ACHN (cell line): ENCODE measurements at regions not wholly inside any gene's neighbourhood (a gene's known extent, or its start where the extent isn't known, plus 50 kb on each side); places are given as distances from the start of the nearest gene placed in this dataset.
A peak's percentile ranks its signal among the peaks of the same experiment; 100 is the strongest.

Experiments used
- DNase-seq: peaks from one replicate; pipeline ENCODE4 v3.0.0-alpha.2; 2015
- in situ Hi-C: cut with HindIII; loops from 2 replicates; pipeline ENCODE4 v1.10.0; 2017; ENCODE audit warnings: low sequenced_read_pairs, low pct_ligation_motif_present, low pct_unique_long_range_greater_than_20kb

DNA sequence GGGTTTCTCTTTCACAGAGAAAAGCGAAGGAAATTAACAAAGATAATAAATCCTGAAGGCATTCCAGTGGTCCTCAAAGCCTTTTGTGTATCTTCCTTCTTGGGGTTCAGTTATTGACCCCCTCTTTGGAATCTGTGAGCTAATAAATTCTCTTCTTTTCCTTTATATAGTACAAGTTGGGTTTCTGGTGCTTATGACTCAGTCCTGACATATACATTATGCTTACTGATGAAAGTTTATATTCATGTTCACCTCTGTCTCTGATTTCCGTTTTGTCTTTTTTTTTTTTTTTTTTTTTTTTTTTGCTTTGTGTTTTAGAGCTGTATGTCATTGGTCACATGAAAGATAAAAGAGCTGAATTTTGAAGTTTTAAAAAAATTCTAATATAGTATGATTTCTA, 230.7 kb upstream of the RBMS3 start:
- no peak for DNase-seq
- in situ Hi-C loops: no loop called here

DNA sequence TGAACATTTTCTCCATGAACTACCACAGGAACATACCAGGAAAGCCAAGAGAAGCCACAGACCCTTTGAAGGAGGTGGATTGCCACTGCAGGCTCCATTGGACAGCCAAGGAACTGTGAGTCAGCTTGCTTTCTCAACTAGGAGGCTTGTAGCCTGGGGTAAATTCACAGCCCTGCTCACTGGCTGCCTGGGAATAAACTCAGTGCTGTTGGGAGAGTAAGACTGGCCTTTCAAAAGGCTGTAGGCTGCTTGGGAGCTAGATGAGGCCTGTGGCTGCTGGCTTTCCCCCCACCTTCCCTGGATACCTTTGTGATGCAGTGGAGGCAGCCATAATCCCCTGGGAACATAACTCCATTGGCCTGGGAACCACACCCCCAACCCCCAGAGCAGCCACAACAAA, 223.5 kb upstream of the RBMS3 start:
- in situ Hi-C loops: no loop called here
- no peak for DNase-seq

DNA sequence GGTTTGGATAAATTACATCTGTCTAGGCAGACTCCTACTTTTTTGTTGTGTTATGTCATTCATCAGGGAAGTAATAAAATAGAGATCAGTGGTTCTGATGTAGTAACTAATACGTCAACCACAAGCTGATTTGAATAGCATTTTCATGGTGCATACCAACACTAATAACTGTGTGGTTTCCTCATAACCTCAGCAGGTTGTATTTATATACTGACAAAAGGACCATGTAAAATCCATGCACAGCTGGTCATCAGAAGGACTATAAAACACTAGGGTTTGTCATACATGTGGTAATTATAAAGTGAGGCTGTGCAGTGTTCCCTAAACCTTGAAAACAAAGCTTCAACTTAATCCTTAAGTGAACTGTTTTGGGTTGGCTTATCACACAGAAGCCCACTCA, 216.8 kb upstream of the RBMS3 start:
- no peak for DNase-seq
- in situ Hi-C loops: no loop called here

DNA sequence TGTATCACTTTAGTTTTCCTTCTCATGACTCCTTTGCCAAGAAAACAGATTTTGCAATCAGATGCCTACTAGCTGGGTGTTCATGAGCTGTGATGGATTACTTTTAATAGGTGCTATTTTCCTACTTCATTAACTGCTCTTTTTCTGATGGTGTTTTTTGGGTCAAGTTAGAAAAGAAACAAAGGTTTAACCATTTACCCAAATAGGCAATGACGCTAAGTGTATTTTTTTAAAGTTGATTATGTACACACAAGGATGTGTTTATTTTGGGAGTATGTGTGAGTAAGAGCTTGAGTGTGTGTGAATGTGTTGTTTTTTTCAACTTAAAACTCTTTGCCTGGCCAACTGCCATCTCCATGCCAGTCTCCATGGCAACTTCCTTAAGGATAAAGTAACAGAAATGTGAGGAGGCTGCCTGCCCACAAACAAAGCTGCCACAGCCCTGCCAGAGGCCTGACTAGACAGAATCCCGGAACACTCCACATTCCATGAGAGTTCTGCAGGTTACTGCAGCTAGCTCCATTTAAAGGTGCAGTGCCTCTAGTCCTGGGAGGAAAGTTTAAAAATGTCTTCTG, 215.6 kb upstream of the RBMS3 start:
- peak; percentile 92 for DNase-seq
- in situ Hi-C loops: no loop called here

DNA sequence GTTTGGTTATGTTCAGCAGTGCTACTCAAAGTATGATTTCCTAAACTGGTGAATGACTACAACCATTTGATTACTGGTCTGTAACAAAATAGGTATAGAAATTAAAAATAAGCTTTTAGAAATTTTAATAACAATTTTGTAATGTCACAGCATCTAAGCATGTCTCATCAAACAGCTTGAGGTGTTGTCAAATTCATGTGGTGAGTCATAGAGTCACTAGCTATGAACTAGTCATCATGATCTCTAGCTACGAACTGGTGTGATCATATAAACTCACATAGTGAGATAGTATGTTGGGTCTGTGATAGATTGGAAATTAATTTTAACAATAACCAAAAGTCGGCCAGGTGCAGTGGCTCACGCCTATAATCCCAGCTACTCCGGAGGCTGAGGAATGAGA, 213.9 kb upstream of the RBMS3 start:
- in situ Hi-C loops: no loop called here

DNA sequence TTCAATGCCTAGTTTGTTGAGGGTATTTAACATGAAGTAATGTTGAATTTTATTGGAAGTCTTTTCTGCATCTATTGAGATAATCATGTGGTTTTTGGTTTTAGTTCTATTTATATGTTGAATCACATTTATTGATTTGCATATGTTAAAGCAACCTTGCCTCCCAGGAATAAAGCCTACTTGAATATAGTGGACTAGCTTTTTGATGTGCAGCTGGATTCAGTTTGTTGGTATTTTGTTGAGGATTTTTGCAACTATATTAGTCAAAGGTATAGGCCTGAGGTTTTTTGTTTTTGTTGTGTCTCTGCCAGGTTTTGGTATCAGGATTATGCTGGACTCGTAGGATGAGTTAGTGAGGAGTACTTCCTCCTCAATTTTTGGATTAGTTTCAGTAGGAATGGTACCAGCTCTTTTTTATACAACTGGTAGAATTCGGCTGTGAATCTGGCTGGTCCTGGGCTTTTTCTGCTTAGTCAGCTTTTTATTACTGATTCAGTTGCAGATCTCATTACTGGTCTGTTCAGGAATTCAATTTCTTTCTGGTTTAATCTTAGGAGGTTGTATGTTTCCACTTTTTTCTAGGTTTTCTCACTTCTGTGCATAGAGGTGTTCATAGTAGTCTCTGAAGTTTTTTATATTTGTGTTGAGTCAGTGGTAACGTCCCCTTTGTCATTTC, 209.8 kb upstream of the RBMS3 start:
- in situ Hi-C loops: no loop called here
- no peak for DNase-seq

More for the DNA sequence above, 213.9 kb upstream of the RBMS3 start:
- DNase-seq: peak; percentile 37

DNA sequence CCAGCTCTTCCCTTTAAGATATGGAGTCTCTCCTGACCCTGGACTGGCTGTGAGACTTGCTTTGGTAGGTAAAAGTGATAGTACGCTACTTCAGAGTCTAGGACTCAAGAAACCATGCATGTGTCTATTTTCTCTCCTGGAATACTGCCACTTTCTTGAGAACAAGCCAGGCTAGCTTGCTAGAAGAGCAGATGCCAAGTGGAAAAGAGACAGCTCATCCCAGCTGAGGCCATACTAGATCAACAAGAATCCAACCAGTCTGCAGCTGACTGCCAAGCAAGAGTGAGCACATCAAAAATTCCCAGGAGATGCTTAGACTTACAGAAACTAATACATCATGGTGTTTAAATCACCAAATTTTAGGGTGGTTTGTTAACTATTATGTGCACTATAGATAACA, 208.3 kb upstream of the RBMS3 start:
- in situ Hi-C loops: no loop called here
- no peak for DNase-seq

DNA sequence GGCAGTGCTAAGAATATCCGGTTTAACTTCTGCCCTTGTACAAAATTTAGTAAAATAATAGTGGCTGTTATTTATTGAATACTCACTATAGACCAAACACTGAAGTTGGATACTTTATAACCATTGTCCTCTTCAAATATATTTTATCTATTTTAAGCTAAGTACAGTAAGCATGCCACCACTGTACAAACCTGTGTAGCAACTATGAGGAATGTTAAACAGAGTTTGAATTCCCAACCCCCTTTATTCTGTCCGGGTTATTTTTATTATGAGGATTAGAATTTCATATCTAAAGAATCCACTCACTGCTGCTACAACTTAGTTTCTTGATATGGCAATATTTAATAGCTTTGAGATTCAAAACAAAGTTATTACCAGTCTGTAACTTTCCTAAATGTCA, 203.5 kb upstream of the RBMS3 start:
- in situ Hi-C loops: no loop called here
- no peak for DNase-seq

DNA sequence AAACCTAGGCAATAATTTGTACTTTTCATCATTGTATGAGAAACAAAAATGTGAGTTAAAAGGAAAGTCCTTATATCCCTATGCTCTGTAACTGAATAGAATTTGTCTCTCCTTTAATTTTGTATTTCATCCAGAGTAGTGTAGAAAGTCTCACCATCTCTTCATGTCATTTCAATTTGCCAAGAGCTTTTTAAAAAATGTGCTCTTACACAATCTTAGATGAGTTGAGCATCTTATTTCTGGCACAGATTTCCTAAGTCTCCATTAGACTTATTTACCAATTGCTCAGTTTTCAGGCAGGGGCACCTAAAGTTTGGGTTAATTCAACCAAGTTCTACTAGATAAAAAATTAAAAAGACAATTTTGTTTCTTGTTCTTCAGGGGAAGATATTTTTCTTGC, 201.5 kb upstream of the RBMS3 start:
- DNase-seq: no peak
- in situ Hi-C loops: no loop called here

DNA sequence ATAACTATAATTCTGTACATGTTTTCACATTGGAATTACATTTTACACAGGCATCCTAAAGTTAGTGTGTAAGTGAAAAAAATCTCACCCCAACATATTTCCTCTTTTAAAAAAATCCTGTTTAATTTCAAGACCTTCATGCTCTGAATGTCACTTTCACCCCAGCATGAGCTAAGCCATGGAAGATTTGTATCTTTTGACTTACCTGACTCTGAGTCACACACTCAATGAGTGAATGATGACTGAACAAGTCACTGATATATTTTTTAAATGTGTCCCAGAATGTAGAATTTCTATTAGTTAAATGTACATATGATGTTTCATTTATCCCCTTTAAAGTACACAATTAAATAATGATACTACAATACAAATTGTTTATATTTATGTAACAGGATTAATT, 199.9 kb upstream of the RBMS3 start:
- in situ Hi-C loops: no loop called here
- no peak for DNase-seq

DNA sequence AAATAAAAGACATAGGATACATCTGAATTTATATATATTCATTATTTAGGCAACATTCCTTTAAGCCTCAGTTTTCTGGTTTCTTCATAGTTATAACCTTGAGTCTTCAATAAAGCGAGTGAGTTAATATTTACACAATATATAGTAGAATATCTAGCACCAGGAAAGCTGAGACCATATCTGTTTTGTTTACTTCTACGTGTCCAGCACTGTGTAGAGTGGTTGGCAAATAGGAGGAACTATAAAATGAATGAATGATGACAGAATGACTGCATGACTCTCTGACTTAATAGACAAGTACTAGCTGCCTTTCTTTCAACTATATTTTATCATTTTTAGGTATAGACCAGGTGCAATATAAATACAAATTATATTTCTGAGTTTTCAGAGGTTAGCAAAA, 197.8 kb upstream of the RBMS3 start:
- in situ Hi-C loops: no loop called here

DNA sequence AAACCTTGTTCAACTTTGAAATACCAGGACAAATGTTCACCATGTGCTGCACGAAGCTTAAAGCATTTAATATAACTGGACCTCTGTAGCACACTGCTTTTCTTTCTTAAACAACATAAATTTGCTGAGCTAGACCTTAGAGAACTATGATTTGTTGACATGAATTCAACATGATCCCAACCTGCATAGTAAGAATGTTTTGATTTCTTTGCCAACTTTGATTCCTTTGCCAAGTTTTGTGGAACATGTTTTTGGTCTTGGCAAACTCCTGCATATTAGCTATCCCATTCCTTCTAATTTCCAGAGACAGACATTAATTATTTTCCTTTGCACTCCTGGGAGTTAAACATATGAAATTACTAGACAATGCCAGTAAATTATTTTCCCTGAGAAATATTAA, 197.2 kb upstream of the RBMS3 start:
- no peak for DNase-seq
- in situ Hi-C loops: no loop called here

More for the DNA sequence above, 197.8 kb upstream of the RBMS3 start:
- no peak for DNase-seq

DNA sequence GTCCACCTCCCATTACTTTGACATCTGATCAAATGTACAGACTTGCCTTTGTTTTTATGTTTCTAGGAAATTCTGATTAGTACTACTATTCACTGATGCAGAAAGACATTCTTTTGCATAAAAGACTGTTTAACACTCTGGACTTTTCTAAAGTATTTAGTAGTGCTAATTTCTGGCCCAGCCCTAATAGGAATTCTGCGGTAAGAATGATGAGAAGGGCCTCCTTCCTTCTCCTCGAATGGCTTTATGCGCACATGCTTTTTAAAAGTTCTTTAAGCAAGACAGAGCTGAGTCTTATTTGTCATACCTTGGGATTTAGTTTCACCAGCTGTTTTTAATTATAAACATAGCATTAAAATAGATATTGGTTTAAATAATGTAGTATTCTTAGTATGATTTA, 192.3 kb upstream of the RBMS3 start:
- in situ Hi-C loops: no loop called here
- DNase-seq: no peak

DNA sequence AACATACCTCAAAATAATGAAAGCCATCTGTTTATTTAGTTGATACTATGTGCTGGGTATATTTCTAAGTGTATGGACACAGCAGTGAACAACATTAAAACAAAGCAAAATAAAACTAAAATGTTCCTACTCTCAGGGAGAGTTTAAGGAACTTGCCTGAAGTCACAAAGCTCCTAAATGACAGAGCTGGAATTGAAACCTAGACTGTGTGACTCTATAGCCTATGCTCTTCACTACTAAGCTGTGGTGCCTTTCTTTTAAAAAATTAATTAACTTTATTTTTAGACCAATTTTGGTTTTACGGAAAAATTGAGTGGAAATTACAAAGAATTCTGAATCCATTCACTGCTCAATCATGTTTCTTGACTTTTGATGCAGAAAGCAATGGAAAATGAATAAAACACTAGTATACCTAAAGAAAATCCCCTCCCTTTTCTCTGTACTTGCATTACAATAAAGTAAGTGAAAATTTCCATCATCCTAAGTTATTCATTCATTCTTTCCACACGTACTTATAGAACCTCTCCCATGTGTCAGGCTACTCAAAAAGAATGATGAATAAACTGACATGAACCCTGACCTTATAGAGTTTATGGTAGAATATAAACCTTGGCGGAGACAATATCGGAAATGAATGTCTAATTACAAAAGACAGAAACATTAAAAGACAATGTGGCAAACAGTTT, 189.8 kb upstream of the RBMS3 start:
- in situ Hi-C loops: no loop called here
- no peak for DNase-seq

DNA sequence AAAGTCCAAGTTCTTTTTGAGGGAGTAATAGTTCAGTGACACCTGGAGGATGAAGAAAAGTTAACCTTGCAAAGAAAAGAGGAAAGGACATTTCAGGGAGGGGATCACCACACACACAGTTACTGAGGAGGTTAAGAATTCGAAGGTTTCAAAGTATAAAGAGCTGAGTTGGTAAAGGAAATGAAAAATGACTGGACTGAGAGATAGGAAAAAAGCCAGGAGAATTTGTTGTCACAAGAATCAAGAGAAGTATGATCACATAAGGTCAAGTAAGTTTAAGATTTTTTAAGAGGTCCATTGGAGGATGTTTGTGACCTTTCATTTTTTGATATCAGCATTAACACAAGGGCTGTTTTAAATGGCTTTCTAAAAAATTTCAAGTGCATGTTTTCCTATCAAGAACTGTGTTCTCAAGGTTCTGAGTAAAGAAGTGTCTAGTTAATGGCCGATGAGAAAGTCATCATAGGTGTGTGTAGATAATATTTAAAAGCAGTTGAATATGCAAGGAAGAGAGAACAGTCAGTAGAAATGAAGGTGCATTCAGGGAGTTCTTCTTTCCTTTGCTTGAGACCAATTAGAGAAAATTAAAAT, 189.2 kb upstream of the RBMS3 start:
- DNase-seq: no peak
- in situ Hi-C loops: no loop called here

DNA sequence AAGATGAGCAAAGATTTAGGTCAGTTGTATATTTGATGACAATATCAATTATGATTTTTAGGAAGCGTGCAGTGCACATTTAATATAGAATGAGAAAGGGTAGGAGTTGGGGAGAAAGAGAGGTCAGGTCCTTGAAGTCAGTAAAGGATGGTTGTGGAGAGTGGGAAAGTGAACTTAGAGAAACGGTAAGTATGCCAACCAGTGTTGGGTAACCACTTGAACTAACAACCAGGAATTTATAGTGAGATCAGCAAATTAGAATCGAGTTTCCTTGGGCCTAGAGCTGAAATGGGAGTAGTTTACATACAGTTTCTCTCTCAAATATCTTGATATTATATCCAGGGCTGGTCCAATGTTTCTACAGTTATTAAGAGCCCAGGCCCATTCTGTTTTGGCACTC, 188.5 kb upstream of the RBMS3 start:
- DNase-seq: no peak
- in situ Hi-C loops: no loop called here

DNA sequence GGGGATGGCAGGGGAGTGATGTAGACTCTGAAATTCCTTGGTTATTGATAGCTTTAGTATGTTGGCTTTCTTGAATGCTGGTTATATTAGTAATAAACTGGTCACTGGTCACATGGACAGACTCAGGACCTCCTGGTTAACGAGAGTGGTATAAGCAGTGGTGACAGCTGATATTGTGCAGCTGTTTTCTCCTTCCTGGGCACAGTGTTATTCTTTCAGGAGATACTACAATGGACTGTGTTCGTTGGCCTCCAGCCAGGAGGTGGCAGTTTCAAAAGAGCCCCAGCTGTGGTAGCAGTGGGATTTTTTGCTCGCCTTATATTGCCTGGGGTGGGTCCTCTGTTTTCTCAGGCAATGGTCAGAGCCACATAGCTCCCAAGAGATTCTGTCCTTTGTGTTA, 181.6 kb upstream of the RBMS3 start:
- DNase-seq: no peak
- in situ Hi-C loops: no loop called here

DNA sequence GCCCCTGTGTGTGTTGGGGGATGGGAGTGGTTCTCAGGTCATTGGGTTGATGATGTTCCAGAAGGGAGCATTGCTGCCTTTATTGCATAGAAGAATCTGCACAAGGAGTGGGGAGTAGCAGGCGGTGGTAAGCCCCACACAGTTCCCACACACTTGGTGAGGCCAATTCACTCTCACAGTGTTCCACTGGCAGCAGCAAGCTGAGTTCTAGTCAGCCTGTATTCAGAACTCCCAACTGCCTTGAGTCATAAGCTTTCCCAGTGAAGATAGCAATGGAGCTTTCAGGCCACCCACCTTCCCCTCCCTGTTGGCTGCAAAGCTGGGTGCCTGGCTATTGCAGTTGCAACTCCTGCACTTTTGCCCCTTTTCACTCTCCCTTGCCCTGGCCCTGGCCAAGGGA, 181.1 kb upstream of the RBMS3 start:
- DNase-seq: no peak
- in situ Hi-C loops: no loop called here

DNA sequence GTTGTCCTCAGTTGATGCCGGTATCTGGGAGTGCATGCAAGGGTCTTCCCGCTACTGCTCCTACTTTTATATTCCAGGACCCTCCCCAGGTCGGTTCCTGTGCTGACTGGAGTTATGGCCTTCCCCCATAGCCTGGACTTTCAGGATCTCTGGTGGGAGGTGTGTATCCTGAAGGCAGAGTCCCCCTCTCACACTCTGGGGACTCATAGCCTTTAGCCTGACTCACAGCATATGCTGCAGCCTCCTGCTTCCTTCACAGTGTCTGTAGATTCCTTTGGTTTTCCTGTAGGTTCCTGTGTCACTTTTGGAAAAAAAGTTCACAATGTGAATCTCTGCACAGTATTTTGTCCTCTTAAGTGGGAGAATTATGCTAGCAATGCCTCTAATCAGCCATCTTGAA, 180.6 kb upstream of the RBMS3 start:
- in situ Hi-C loops: no loop called here
- no peak for DNase-seq

DNA sequence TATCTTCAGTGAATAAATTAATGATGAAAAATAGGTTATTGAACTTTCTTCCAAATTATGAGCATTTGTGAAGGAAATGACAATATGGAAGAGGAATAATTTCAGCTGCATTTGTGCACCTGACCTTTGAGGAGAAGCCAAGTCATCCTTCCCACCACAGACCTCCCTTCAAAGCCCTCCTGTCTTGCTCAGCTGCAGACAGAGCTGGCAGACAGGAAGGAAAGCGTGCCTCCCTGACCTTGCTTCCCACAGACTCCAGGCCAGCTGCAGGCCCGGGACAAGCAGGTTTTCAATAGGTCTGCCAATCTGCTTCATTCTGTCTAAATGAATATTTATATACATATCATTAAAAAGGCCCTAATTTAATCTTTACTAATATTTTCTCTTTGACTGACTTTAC, 152.9 kb upstream of the RBMS3 start:
- DNase-seq: no peak
- in situ Hi-C loops: no loop called here
